NB4 (cell line): ENCODE measurements at regions not wholly inside any gene's neighbourhood (a gene's known extent, or its start where the extent isn't known, plus 50 kb on each side); places are given as distances from the start of the nearest gene placed in this dataset.

Experiments
- MAX ChIP-seq: IDR thresholded peaks from 2 replicates; pipeline ENCODE4 v1.6.1; 2011; ENCODE audit warnings: low read depth, low read length
- TF ChIP-seq, protein P1 (sequence below): IDR thresholded peaks from one replicate; pipeline ENCODE4 v1.5.1; 2012; ENCODE audit warnings: low read depth, low read length

DNA sequence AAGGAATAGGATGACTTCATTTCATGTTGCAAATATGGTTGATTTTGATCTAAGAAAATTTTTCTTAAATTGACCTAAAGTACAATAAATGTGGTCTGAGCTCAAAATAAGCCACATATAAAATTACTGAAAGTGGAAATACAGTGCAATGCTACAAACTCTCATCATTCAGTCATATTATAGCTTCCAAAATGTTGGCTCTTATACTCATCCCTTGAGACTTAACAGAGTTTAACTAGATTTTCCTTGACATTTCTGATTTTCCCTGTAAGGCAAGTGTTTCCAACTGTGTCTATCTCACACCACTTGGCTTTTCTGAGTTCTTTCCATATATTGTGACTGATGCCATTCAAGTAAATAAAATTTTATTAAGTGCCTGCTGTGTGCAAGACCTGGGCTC, 123.7 kb upstream of the NTF3 start:
- TF ChIP-seq, protein P1, sequence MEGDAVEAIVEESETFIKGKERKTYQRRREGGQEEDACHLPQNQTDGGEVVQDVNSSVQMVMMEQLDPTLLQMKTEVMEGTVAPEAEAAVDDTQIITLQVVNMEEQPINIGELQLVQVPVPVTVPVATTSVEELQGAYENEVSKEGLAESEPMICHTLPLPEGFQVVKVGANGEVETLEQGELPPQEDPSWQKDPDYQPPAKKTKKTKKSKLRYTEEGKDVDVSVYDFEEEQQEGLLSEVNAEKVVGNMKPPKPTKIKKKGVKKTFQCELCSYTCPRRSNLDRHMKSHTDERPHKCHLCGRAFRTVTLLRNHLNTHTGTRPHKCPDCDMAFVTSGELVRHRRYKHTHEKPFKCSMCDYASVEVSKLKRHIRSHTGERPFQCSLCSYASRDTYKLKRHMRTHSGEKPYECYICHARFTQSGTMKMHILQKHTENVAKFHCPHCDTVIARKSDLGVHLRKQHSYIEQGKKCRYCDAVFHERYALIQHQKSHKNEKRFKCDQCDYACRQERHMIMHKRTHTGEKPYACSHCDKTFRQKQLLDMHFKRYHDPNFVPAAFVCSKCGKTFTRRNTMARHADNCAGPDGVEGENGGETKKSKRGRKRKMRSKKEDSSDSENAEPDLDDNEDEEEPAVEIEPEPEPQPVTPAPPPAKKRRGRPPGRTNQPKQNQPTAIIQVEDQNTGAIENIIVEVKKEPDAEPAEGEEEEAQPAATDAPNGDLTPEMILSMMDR = no peak
- TF ChIP-seq MAX = no peak
